Activated T-helper 1 cell treated with anti-CD3 and anti-CD28 coated beads, Interleukin-2, amount 50 U/mL, for 16 hours (primary cell): ENCODE measurements at regions not wholly inside any gene's neighbourhood (a gene's known extent, or its start where the extent isn't known, plus 50 kb on each side); places are given as distances from the start of the nearest gene placed in this dataset.

Experiments used
- DNase-seq, 2 donors: peaks; one replicate each; pipeline ENCODE4 v3.0.0-alpha.2; 2020; ENCODE audit warnings: low read depth in 1 of 2, low spot score in 1 of 2

DNA sequence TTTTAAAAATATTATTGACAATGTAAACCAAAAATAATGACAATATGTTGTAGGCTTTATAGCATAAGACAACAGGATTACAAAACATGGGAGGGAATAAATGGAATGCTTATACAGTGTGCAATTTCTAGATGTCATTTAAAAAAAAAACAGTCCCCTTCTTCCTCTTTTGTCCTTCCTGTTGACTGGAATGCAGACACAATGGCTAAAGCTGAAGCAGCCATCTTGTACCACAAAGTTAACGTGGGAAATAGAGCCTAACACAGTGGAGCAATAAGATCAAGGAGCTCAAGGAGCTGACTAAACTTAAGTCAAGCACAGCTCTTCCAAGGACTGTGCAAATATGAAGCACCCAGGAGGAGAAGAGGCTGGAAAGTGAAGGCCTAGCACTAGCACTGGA lies 208.1 kb downstream of the ARHGAP12 start:
- DNase-seq, result no peak

DNA sequence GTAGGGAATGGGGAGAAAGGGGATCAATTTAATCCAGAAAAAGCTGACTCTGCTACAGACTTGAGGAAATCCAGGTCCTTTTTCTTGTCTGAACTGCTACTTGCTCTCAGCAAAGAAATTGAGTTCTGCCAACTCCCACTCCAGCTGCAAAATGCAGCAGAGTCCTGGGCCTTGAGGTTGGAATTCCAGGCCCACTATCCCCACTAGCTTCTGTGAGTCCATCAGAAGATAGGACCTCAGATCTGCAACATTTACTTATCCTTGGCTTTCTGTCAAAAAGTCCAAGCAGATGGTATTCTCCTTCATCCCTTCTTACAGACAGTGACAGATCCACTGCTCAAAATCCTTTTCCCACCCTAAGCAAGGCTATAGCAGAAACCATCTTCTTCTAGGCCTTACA lies 219.2 kb downstream of the ARHGAP12 start:
- DNase-seq, result no peak

DNA sequence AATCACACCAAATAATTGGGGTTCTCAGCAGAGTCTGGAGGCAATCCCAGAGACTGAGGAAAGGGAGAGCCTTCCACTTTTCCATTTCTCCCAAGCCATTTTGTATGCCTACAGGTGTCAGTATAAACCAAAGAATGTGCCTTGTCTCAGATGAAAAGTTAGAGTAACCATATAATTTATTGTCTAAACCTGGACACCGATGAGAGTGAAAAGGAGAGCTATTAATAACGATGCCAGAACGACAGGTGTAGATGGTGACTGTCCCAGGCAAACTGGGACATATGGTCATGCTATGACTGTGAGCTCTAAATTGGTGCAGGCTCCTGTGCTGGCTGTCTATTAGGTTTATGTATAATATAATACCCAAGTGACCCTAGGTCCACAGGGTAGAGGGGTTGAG lies 219.6 kb downstream of the ARHGAP12 start:
- DNase-seq, result no peak

DNA sequence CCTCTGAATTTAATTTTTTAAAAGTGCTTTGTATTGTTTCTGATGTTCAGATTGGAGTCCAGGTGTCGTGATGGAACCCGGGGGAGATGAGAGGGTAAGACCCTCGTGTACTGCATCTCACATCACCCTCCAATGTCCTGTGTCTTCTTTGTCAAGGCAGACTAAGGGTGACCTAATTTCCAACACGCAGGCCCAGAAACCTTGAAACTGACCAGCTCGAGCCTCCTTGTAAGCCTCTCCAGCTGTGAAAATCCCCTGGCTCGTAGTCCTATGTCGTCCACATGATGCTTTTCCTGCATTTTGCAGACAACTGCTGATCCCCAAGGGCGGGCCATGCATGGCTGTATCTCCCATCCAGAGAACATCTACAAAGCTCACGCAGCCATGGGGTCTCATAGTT lies 220.2 kb downstream of the ARHGAP12 start:
- DNase-seq, result no peak

DNA sequence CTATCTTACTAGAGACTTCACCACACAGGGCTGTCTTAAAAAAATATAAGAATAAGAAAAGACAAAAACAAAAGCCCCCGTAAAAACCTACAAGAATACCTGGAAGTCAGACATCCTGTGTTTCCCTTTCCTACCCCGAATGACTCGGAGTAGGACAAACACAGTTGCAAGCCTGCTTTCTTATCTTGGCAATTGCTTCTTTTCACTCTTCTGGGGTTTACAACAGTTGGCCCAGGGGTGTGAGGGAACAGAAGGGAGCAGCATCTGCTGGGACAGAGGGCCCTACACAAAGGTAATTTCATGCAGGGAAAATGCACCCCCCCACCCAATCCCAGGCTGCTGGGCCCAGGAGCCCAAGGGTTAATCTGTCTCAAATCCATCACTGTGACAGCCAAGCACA lies 220.6 kb downstream of the ARHGAP12 start:
- no peak for DNase-seq

DNA sequence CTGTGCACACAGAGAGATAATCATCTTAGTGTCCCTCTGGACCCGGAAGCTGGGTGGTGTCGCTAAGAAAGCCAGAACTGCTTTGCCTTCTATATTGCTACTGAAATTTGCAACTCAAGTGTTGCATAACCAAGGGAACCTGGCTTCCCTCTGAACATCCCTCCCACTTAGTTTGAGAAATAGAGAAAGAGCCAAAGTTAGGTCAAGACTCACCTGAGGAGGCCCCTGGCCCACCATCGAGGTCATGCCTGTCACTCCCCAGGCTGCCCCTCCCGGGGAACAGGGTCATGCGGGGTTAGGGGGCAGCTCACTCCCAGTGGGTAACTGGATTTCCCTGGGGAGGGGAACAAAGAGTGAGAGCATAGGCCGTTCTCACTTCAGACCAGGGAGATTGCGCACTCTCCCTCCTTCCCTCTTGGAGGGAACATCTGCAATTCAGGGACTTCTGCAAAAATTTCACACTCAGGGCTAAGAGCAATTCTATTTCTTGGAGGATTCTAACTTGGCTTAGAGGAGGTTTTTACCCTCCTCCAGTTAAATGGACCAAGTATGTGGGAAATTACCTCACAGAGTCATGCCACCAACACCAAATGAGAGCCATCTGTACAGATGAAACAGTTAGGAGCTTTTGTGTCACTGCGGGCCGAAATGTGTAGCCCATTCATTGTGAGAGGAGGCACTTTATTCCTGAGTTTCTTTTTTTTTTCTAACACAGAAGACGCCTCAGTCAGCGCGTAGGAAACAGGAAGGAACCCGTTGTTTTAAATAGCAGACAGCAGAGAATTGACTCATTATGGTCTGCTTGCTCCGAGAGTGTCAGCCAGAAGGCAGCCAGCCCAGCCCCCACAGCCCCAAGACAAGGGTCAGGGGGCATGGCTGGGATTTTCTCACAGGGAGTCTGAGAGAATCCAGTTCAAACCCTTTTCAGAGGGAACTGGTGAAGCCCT lies 221.3 kb downstream of the ARHGAP12 start:
- no peak for DNase-seq

DNA sequence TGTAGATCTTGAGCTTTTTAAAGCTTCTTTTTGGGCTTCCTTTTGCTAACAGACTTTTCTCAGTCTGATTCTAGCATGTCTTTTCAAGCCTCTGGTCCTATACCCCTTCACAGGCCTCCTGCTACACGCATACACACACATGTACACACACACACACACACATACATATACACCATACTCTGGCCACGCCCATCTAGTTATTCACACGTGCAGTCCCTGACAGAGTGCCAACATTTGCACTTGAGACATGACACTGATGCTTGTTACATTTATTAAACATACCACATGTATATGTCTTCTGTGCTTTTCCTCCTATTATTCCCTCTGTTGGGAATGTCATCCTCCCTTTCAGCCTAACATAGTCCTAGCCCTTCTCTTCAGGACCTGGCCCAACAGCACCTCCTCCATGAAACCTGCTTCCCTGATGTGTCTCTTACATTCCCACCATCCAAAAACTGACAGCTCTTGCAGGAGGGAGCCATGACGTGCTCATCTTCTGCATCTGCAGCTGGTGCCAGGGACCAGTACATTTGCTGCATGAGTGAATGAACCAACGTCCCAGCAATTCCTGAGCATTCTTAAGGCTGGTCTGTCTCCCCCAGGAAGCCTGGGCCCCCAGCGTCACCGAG lies 222.1 kb downstream of the ARHGAP12 start:
- no peak for DNase-seq

DNA sequence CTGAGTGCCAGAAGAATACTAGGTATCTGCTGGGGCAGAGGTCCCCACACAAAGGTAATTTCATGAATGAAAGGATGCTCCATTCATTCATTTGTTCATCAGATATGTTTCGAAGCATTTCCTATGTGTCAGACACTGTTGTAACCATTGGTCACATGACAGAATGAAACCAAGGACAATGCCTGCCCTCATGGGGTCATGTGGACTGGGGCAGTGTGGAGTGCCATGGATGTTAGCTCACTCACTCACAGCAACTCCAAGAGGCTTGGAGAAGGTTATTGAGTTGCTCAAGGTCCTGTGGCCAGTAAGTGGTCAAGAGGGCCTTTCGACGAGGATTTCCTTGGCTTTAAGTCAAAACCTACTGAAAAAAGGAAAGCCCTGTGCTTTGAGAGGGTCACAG lies 223.5 kb downstream of the ARHGAP12 start:
- DNase-seq, result no peak

DNA sequence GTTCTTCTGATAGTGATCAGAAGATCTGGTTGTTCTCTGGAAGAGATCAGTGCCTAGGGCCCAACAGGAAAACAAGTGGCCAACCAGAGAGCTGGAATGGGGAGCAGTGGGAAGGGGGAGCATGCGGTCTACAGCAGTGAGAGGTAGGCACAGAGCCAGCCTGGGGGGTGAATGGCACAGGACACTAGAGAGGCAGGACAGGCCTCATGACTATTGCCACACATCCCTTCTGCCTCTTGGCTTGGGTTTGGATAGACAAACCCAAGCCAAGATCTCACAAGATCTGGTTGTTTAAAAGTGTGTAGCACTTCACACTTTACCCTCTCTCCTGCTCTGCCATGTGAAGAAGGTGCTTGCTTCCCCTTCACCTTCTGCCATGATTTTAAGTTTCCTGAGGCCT lies 224.4 kb downstream of the ARHGAP12 start:
- DNase-seq, result no peak

DNA sequence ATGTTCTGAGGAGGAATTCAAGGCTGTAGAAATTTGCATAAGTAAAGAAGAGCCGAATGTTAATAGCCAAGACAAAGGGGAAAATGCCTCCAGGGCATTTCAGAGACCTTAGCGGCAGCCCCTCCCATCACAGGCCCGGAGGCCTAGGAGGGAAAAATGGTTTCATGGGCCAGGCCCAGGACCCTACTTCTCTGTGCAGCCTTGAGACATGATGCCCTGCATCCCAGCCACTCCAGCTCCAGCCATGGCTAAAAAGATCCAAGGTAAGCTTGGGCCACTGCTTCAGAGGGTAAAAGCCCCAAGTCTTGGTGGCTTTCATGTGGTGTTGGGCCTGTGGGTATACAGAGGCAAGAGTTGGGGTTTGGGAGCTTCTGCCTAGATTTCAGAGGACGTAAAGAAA lies 225.7 kb downstream of the ARHGAP12 start:
- no peak for DNase-seq

DNA sequence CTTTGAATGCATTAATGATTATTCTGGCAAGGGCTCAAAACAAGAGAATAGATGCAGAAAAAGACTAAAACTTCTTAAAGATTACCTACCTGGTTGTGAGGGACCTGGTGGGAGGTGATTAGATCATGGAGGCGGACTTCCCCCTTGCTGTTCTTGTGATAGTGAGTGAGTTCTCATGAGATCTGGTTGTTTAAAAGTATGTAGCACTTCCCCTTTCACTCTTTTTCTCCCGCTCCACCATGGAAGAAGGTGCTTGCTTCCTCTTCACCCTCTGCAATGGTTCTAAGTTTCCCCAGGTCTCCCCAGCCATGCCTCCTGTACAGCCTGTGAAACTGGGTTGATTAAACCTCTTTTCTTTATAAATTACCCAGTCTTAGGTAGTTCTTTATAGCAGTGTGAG lies 226.6 kb downstream of the ARHGAP12 start:
- DNase-seq, result no peak

DNA sequence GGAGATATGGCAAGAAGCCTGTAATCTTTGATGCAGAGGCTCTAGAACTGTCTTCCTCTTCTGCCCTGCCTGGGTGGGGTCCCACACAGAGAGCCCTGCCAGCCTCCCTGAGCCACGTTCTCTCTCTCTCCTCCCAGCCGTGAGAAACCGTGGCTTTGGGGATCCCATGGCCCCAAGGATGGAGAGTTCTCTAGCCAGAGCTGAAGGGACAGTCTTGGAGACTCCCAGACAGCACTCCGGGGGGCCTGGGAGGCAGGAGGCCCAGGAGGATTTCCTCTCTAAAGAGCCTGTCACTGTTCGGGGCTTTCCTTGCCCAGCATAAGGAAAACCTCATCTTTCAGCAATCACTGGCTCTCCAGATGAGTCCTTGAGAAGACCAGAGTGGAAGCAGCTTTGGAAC lies 227.1 kb downstream of the ARHGAP12 start:
- DNase-seq, result no peak

DNA sequence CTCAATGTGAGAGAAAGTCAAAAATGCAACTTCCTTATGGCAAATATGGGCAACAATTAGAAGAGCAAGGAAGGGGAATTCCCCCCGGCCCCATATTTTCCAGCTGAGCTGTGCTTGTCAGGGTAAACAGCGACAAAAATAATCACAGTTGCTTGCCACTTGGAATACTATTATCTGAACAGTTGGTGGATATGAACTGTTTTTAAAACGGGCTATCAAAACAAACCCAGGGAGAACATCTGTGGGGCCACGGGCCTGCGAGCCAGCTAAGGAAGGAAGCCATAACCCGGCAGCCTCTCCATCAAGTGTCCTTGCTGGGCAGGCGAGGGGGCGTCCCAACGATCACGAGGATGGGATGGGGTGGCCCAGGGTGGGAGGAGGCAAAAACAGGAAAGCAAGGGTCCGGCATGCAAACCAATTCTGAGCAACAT lies 228.4 kb downstream of the ARHGAP12 start:
- no peak for DNase-seq

DNA sequence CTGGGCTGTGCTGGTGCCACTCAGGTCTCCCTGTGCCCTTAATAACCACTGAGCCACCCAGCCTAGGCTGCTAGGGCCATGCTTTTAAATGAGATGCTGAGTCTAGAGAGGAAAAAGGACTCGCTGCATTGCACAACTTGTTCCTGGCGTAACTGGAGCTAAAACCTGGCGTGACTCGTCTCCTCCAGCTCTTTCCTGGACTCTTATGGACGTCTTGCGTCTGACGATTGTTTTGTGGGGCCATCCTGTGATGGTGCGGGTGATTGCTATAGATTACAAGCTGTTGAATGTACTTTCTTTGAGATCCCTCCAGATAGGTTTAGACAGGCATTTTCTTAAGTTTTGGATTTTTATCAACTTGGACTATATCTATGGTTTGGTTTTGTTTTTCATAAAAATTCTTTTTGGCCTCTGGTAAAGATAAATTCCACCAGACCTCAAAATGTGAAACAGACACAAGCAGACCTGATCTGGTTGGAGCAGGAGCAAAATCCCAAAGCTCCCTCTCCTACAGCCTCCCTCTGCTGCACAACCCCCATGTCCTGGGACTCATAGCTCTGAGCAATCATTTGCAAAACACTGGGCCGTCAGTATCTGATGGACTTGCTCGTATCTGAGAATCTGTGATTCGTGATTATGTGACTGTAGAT lies 230.3 kb downstream of the ARHGAP12 start:
- DNase-seq, result no peak

DNA sequence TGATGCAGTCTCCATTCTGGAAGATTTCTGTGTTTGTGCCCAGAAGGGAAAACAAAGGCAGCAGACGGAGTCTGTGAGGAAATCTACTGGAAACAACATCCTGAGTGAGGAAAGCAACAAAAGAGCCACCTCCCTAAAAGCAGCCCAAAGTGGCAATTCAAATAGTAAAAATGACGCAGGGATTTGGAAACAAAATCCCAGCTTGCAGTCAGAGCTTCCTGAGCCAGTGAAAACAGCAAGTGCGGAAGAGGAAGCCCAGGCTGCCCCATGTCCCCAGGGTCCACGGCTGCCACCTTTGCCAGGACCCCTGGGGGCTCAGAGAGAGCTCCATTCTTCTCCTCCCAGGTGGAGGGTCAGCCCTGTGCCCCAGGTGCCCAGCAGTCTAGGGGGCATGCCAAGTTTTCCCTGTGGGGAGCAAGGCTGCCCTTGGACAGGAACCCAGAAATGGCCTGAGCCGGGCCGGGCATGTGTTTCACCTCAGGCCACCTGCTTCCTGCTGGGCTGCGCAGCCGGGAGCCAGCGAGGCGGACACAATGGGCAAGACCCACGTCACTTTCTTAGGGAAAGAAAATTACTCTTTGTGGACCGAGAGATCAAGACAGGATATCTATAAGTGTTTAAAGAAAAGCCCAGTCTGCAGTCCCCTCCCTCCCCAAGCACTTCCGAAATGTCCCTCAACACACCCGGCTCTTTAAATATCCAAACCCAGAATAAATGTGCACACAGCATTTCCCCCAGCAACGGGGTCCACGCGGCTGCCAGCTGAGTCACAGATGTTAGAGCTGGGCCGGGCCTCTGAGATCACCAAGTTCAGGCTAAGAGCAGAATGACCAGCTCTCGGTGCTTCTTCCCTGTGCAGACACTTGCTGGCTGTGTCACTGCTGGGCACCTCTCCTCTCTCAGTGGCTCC lies 231.1 kb downstream of the ARHGAP12 start:
- DNase-seq, result no peak

DNA sequence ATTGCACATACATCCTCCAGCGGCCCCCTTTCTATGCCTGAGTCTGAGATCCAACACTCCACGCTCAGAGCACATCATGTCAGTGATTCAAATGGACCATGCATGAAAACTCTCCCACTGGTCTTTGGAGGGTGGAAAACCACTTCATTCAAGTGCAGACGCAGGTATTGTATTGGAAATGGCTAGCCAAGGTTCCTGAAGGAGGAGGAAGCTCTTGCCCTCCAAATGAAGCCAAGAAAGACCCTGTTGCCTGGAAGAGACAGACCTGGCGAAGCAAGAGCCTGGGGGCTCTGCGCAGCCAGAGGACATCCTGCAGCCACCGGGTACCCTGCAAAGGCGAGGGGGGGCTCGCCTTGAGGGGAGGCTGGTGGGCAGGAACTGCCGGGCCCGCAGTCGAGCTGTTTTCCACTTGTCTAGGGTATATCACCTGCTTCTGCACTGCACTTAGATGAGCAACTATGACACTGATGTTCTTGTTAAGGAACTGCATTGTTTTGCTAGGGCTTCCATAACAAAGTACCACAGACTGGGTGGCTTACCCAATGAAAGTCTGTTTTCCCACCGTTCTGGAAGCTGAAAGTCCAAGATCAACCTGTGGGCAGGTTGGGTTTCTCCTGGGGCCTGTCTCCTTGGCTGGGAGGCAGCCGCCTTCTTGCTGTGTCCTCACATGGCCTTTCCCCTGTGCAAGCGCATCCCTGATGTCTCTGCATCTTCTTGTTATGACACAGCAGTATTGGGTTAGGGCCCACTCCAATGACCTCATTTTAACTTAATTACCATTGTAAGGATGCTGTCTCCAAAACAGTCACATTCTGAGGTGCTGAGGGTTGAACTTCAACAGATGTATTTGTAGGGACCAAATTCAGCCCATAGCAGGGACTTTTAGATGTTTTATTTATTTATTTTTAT lies 233.4 kb downstream of the ARHGAP12 start:
- no peak for DNase-seq

DNA sequence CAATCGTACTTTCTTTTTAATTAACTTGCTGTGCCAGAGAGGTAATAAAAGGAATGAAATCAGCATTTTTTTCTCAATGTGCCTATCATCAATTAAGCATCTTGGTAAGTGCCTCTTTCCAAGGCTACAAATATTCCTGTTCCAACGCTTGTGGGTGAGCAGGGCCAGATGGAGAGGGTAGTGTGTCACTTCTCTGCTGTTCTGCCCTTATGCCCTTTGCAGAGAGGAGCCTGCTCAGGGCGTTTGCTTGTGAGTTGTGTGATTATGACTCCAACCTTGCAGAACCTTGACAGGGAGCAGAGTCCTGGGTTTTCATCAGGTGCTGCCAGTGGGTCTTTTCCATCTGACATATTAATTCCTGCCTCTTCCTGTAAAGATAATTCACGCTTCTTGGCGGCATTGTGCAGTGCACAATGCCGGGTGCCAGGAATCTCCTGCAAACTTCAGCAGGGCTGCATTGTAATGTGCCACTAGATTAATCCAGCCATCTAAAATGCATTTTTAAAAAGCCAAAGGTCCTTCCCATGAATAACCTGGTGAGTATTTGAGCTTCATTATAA lies 234.4 kb downstream of the ARHGAP12 start:
- DNase-seq, result no peak

DNA sequence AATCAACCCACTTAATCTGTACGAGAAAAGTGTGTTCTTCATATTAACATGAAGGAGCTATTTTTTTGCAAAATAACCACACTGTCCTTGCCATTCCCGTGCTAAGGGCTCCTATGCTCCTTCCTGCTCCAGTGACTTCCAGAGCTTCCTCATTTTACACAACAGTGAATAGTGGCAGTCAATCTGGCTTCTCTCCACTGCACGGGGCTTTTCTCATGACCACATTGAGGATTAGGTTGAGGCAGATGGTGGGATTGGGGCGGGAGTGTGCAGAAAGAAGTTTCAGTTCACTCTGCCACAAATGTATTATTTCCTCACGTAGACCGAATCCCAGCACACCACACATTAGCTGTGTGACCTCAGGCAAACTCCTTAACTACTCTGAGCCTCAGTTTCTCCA lies 235.1 kb downstream of the ARHGAP12 start:
- no peak for DNase-seq

DNA sequence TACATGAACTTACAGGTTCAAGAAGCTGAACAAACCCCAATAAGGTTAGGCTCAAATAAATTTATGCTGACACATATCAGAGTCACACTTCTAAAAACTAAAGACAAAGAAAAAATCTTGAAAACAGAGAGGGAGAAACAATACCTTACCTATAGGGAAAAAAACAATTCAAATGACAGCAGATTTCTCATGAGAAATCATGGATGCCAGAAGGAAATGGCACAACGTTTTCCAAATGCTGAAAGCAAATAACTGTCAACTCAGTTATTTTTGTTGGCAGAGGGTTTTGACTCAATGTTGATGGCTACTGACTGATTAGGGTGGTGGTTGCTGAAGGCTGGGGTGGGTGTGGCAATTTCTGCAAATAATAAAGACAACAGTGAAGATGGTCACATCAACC lies 239.4 kb downstream of the ARHGAP12 start:
- DNase-seq, result no peak
